ENCODE measurements at regions not wholly inside any gene's neighbourhood (a gene's known extent, or its start where the extent isn't known, plus 50 kb on each side); places are given as distances from the start of the nearest gene placed in this dataset.

DNA sequence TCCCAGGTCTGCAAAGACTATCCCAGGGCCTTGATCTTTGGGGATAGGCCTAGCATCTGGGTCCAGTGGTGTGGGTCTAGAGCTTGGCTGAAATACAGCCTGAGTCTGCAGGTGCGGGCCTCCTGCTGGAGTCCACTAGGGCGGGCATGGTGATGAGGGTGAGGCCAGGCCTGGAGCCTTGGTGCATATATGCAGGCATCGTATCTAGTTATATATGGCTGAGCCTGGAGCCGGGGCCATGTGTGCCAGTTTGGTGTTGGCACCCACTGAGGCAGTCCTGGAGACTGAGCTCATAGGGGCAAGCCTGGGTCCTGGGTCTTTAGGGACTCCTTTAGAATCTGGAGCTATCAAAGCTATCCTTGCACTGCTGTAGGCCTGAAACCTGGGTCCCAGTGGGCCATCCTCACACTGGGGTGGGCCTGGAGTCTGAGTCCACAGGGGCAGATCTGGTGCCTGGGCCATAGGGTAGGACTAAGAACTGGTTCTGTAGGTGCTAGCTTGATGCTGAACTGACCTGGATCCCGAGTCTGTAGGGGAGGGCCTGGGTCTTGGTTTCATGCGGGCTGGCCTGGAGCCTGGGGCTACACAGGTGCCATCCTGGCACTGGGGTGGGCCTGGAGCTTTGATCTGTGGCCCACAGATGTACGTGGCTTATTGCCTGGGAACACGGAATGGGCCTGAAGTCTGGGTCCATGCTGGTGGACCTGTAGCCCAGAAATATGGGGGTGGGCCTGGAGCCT, 346.5 kb upstream of the MEF2C start:
- H3K27me3 ChIP-seq = no peaks in the 10 kb centered on the region

GRCh38 chr5:89228355-89228754, 345.4 kb upstream of the MEF2C start:
- no peak overlapping the region for H3K4me3 ChIP-seq
- intact Hi-C loops (cut with DNase I; ENCODE audit: low total_unique reads) = no loop called here
- TF ChIP-seq CTCF (IDR thresholded peaks at IDR 0.05) = no peak
- TF ChIP-seq POLR2AphosphoS5 (IDR thresholded peaks at IDR 0.05) = no peak
- TF ChIP-seq POLR2A (IDR thresholded peaks at IDR 0.05) = no peak
- no peak for DNase-seq (ENCODE audit: low spot score in 2 of 2)
- no peaks in the 10 kb centered on the region for H3K36me3 ChIP-seq
- no peaks in the 10 kb centered on the region for H3K9me3 ChIP-seq
- H3K4me1 ChIP-seq = no peaks in the 10 kb centered on the region
- H3K27me3 ChIP-seq = no peaks in the 10 kb centered on the region
- no peak overlapping the region for H3K27ac ChIP-seq

More for the DNA sequence above, 346.5 kb upstream of the MEF2C start:
- H3K4me3 ChIP-seq = no peak overlapping the region
- TF ChIP-seq CTCF (IDR thresholded peaks at IDR 0.05) (no peak), POLR2A (IDR thresholded peaks at IDR 0.05) (no peak), POLR2AphosphoS5 (IDR thresholded peaks at IDR 0.05) (no peak)
- H3K9me3 ChIP-seq = no peaks in the 10 kb centered on the region
- DNase-seq (ENCODE audit: low spot score in 2 of 2) = no peak
- H3K36me3 ChIP-seq = no peaks in the 10 kb centered on the region
- no peak overlapping the region for H3K27ac ChIP-seq
- intact Hi-C loops (cut with DNase I; ENCODE audit: low total_unique reads) = no loop called here
- H3K4me1 ChIP-seq = no peaks in the 10 kb centered on the region

DNA sequence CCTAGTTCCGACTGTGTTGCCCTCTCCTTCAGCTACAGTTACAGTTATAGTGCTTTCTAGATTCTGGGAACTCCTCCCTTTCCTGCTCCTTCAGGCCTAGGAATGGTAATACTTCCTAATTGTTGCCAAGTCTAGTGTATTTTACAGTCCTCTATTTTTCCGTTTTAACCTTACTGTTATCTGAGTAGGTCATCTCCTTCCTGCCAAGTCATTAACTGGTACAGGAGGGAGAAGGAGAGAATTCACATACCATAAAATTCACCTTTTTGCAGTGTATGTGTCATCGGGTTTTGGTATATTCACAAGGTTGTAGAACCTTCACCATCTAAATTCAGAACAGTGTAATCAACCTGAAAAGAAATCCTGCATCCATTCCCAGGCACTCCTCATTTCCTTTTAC, 335.4 kb upstream of the MEF2C start:
- no peak for TF ChIP-seq CTCF (IDR thresholded peaks at IDR 0.05)
- TF ChIP-seq POLR2A (IDR thresholded peaks at IDR 0.05) = no peak
- TF ChIP-seq POLR2AphosphoS5 (IDR thresholded peaks at IDR 0.05) = no peak
- Histone ChIP-seq H3K9me3 (no peaks in the 10 kb centered on the region), H3K27ac (no peak overlapping the region), H3K27me3 (no peaks in the 10 kb centered on the region), H3K4me3 (no peak overlapping the region), H3K36me3 (no peaks in the 10 kb centered on the region), H3K4me1 (no peaks in the 10 kb centered on the region)
- intact Hi-C loops (cut with DNase I; ENCODE audit: low total_unique reads) = no loop called here
- no peak for DNase-seq (ENCODE audit: low spot score in 2 of 2)

- Histone ChIP-seq H3K36me3 (no peaks in the 10 kb centered on the region), H3K4me1 (no peaks in the 10 kb centered on the region), H3K27ac (no peak overlapping the region), H3K4me3 (no peak overlapping the region), H3K27me3 (no peaks in the 10 kb centered on the region), H3K9me3 (no peaks in the 10 kb centered on the region)
- DNase-seq (ENCODE audit: low spot score in 2 of 2) = no peak
- TF ChIP-seq POLR2A (IDR thresholded peaks at IDR 0.05) = no peak
- TF ChIP-seq CTCF (IDR thresholded peaks at IDR 0.05) = no peak
- no peak for TF ChIP-seq POLR2AphosphoS5 (IDR thresholded peaks at IDR 0.05)
- intact Hi-C loops (cut with DNase I; ENCODE audit: low total_unique reads) = no loop called here
Measured at GRCh38 chr5:89216606-89217005, 333.6 kb upstream of the MEF2C start.

GRCh38 chr5:89213573-89213972, 330.6 kb upstream of the MEF2C start:
- no peak for DNase-seq (ENCODE audit: low spot score in 2 of 2)
- Histone ChIP-seq H3K36me3 (no peaks in the 10 kb centered on the region), H3K4me3 (no peak overlapping the region), H3K27ac (no peak overlapping the region), H3K4me1 (no peaks in the 10 kb centered on the region), H3K9me3 (no peaks in the 10 kb centered on the region), H3K27me3 (no peaks in the 10 kb centered on the region)
- intact Hi-C loops (cut with DNase I; ENCODE audit: low total_unique reads) = no loop called here
- TF ChIP-seq CTCF (IDR thresholded peaks at IDR 0.05) (no peak), POLR2AphosphoS5 (IDR thresholded peaks at IDR 0.05) (no peak), POLR2A (IDR thresholded peaks at IDR 0.05) (no peak)
